GM12801 (cell line): ENCODE measurements at regions not wholly inside any gene's neighbourhood (a gene's known extent, or its start where the extent isn't known, plus 50 kb on each side); places are given as distances from the start of the nearest gene placed in this dataset.

Experiments used
- TF ChIP-seq, protein P1 (sequence below): IDR thresholded peaks from one replicate; pipeline ENCODE4 v1.5.1; 2011; ENCODE audit warnings: control low read depth; ENCODE audit not compliant: insufficient read length; ENCODE audit errors: extremely low read depth

DNA sequence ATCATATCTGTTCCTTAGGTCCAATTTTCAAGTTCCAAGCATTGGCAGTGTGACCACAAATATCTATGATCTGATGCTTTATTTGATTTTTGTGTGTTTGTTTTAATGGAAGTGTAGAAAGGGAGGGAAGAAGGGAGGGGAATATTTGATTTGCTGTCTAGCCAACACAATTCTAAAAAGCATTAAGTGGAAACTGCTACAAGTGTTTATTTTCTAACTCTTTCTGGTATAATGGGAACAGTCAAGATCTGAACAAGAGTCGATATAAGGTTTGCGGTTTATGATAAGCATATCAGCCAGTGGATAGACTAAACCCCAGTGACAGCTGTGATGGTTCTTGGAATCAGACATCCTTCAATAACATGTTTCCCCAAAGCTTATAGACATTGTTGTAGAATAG is 267.8 kb upstream of the SNX7 start:
- TF ChIP-seq, protein P1, sequence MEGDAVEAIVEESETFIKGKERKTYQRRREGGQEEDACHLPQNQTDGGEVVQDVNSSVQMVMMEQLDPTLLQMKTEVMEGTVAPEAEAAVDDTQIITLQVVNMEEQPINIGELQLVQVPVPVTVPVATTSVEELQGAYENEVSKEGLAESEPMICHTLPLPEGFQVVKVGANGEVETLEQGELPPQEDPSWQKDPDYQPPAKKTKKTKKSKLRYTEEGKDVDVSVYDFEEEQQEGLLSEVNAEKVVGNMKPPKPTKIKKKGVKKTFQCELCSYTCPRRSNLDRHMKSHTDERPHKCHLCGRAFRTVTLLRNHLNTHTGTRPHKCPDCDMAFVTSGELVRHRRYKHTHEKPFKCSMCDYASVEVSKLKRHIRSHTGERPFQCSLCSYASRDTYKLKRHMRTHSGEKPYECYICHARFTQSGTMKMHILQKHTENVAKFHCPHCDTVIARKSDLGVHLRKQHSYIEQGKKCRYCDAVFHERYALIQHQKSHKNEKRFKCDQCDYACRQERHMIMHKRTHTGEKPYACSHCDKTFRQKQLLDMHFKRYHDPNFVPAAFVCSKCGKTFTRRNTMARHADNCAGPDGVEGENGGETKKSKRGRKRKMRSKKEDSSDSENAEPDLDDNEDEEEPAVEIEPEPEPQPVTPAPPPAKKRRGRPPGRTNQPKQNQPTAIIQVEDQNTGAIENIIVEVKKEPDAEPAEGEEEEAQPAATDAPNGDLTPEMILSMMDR, result no peak

DNA sequence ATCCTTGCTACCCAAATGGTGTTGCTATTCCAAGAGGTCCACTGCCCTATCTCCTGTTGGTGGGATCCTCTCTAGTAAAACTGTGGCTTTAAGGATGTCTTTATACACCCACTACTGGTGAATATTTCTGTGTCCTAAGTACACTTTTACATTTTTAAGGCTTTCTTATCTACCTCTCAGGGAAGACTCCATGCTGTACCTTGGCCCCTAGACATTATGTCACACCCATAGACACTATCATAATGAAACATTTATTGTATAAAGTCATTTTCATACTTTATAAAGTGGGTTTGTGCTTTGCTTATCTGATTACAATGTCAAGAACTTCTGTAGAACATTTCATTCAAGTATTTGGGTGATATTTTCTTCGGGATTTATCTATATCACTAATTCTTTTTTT is 270.3 kb upstream of the SNX7 start:
- TF ChIP-seq, protein P1, result no peak

DNA sequence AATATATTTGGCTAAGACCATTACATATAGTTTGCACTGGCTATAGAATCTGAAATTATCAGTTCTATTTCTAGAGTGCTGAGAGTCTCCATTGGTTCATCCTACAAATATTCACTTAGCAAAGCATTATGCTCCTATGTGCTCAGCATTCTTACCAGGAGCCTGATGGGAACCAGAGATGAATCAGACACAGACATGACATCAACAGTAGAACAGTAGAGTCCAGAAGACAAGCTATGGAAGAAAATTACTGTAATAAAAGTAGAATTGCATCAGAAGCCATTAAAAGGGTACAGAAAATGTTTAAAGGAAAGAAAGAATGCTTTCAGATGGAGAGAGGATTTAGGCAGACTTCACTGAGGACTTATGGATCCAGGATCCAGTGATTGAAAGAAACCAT is 271.7 kb upstream of the SNX7 start:
- TF ChIP-seq, protein P1, result no peak

DNA sequence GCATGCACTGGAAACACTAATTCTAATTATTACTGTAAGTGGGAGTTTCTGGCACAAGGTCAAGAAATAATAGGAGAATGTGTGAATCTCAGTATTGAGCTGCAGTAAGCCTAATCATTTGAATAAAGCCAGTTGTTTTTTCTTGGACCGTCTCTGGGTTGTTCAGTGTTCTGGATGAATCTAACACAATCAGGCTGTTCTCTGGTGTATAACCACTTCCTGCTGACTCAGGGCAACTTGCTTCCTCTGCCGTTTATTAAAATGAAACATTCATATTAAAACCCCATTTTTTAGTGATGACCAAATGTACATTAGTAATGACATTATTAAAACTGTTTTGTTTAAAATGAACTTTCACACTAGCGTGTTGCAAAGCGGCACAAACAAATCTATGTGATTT is 273.1 kb upstream of the SNX7 start:
- TF ChIP-seq, protein P1, result no peak

DNA sequence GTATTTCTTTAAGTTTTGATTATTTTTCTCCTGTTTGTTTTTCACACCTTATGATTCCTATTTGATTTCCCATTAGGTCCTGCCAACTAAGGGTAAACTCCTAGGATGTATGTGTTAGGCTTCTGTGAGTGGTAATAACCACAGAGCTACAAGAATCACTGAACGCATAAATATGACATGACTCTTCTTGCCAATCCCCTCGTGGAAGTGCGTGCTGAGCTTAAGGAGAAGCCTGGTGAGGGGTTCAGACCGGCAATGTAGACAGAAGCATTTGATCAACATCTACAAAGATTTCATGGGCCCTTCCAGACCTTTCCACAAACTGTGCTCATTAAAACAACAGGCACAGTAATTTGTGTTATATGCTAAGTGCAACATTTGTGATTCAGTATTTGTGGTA is 273.8 kb upstream of the SNX7 start:
- TF ChIP-seq, protein P1, result no peak

DNA sequence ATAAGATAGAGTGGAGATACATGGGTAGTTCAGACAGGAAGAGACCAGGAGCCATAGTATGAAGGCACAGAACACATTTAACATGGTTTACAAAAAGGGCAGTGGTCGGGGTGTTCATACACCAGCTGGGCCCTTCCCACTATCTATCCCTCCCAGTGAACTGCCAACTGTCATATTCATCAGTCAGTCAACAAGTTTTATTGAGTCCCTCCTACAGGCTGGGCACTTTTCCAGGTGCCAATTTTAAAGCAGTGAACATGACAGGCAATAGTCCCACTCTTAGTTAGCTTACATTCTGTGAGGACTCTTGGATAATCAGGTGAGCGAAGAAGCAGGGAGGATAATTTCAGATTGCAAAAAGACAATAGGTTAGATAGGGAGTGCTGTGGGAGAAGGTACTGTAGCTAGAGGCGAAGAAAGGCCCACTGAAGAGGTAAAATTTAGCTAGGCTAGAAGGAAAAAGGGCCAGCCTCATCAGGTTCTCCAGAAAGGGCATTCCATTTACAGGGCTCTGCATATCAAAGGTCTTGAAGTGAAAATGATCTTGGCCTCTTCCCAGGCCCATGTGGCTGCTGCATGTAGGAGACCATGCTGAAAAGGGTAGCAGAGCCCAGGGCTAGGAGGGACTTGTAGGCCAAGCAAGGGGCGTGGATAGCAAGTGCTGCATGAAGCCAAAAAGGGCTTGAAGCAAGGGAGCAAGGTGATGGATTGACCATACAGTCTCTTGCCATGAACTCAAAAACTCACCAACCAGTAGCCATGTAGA is 274.7 kb upstream of the SNX7 start:
- TF ChIP-seq, protein P1, result no peak

DNA sequence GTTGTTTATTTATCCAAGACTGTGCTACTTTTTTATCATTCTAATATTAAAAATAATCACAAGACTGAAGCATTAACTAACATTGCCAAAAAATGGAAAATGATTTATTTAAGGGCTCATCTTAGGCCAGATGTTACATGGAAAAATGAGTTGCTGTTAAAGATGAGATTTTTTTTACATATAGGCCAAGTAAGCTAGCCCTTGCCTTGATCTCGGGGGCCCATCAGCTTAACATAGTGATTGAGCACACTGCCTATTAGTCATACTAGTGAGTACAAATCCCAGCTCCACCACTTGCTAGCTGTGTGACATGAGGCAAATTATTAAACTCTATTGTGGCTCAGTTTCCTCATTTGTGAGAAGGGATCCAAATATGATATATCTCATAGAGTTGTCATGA is 275.9 kb upstream of the SNX7 start:
- TF ChIP-seq, protein P1, result no peak
